NCI-H460 (cell line): ENCODE measurements at regions not wholly inside any gene's neighbourhood (a gene's known extent, or its start where the extent isn't known, plus 50 kb on each side); places are given as distances from the start of the nearest gene placed in this dataset.

Experiments used
- DNase-seq: peaks from one replicate; pipeline ENCODE4 v3.0.0-alpha.2; 2016; ENCODE audit warnings: low read depth; ENCODE audit errors: extremely low read depth

DNA sequence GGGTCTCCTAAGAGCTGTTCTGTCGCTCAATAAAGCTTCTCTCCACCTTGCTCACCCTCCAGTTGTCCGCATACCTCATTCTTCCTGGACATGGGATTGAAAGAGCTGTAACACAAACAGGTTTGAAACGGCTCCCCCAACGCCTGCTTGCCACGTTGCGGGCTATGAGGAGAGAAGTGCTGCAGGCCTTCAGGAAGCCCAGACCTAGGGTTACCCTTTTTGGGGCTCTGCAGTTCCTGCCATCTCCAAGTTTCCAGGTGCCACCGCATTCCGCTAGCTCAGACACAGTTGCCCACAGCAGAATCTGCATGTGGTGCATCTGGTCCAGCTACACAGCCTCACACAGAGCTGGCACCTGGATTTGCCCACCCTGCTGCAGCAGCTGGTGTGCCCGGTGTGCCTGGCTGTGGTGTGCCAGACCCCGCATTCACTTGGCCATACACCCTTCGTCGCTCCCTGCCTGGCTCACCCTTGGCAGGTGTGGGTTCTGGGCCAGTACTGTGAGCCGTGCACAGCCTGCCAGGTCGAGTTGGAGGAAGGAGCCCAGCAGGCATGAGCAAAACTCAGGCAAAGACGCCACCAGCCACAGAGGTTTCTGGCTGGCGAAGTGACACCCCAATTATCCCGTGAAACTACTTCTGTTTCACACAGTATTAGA lies 253.2 kb upstream of the SEMA3A start:
- no peak for DNase-seq

DNA sequence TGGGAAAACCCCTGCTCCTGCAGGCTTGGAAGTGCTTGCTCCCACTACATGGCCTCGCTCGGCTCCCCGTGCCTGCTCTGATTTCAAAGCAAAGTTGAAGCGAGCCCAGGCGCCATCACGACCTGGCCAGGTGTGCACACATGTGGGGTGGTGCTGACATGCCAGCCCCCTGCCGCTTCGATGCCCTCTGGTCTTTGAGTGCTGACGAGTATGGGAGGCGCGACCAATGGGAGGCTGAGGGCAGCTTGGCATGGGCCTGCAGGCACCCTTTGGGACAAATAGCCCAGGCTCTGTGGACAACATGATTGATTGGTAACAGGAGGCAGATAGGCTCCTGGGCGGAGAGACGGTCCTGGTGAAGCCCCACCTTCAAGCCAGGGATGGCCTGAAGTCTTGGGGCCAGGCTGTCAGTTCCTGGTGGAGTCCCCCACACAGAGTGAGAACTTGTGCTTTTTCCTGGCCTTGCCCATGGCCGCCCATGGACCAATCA lies 252.4 kb upstream of the SEMA3A start:
- DNase-seq = no peak

DNA sequence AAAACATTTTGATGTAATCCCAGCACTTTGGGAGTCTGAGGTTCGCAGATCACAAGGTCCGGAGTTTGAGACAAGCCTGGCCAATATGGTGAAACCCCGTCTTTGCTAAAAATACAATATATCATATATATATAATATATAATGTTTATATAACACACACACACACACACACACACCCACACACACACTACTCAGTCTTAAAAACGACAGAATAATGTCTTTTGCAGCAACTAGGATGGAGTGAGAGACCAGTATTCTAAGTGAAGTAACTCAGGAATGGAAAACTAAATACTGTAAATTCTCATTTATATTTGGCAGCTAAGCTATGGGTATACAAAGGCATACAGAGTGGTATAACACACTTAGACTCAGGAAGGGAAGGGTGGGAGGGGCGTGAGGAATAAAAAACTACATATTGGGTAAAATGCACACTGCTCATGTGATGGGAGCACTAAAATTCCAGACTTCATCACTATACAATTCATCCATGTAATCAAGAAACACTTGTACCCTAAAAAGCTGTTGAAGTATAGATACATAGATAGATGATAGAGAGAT lies 231.2 kb upstream of the SEMA3A start:
- DNase-seq = no peak

DNA sequence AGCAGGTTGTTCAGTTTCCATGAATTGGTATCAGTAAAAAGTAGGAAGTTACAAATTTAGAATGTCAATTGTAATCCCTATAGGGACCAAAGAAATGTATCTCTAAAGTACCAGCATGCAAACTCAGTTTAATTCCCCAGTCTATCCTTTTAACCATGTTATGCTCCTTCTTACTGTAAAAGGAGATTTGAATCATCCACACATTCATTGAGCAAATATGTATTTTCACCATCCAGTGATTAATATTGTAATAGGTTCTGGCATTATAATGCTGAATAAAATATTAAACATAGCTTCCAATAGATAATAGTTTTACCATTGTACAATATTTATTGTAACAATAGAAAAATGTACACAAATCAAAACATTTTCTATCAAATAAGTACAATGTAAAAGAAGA lies 228.2 kb upstream of the SEMA3A start:
- DNase-seq = no peak

DNA sequence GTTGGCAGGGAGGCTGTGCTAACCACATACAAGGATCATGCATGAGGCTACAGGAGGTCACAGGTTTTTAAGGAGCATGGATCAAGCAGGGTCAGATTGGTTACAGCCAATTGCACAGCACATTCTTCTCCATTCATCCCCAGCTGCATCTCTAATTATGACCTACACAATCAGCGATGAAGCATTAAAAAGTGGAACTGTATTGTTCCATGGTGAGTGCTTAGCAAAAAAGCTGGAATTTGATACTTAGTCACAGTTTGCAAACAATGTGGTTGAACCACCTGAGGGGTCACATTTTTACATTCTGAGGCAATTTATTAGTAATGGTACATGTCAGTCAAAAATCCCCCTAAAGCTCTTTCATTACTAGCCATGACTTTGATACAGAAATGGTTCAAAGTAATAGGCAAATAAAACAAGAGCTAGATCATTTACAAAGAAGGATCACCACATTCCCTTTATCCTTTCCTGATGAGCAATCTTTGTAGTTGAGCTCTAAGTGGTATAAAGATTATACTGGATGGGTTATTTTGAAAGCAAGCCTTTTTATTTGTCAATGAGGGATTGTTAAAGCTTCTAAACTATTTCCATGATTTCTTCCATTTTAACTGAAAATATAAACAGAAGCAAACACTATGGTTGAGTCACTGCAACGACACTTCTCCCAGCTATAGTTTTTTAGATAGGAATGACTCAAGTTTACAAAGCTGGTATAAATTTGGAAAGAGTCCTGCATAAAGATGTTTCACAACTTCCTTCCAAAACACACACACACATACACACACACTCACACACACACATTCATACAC lies 217.8 kb upstream of the SEMA3A start:
- peak; percentile 41 for DNase-seq

DNA sequence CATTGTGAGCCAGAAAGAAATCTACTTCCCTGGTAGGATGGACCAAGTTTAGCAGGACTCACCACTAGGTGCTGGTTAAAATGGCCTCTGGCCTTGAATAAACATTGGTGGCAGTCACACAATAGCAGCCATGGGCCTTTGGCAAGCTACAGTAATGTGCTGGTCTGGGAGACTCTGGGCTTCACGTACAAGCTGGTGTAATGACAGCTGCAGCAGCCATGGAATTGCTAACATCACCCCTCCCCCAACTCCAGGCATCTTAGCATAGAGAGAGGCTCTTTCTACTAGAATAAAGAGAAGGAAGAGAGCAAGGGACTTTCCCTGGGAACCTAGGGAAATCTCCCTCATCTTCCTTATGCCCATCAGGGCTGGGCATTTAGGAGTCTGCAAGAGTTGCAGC lies 205.1 kb upstream of the SEMA3A start:
- DNase-seq = no peak

DNA sequence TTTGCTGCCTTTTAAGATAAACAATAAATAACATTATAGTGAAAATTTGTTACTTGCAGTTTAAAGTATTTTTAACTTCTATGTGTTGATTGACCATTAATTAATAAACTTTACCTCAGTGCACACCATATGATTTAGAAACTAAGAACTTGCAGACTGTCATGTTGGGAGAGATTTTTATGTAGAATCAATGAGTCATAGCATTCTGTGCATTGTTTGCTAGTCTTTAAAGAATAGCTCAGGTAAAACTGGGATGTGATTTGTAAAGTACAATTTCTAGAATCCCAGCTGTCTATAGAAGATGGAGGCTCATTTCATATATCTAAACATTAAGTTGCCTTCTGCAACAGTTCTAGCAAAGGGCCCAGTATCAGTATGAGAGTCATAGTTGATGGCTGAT lies 199.6 kb upstream of the SEMA3A start:
- no peak for DNase-seq

DNA sequence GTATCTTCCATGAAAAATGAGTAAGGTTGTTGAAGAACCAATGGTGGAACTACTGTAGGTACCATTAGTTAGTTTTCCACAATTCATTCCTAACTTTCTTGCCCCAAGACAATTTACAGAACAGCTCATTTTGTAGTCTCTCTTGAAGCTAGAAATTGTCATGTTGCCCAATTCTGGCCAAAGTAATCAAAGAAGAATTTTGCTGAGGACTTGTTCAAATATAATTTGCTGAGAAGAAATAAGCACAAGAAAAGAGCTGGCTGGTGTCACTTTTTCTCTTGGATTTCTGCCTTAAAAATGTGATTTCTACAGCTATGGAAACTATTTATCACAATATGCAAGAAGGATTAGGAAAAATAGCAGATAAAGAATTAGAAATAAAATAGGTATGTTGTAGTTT lies 199.2 kb upstream of the SEMA3A start:
- DNase-seq = no peak

DNA sequence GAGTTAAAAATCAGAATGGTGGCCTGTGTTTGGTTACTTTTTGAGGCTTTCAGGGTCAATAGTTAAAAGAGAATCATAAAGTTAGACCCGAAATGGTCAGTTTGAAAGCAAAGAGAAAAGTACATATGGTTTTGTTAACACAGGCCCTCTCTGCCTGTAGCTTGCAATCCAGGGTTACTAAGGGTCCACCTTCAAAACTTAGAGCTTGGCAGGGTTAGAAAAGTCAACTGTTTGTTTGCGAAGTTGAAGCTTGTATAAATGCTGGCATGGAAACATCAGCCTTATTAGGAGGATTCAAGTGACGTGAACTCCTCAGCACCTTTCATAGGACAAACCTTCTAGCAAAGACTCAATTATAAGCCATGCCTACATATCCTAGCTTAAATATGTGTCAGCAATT lies 196.3 kb upstream of the SEMA3A start:
- no peak for DNase-seq

DNA sequence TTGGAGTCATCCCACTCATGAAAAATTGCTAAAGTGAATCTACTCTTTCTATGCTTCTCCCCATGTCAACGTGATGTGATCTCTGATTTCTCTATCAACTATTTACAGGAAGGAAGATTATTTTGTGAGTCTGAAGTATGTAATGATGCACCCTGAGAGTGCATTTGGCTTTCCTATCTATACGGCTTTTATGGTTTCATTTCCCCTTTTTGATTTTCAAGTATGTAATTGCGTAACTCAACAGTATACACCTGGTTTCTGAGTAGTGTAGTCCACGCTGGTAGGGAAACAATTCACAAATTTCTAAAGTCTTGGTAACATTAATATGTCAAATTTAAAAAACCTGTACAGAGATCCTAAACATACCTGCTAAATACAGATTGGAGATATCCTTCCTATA lies 194.7 kb upstream of the SEMA3A start:
- no peak for DNase-seq

DNA sequence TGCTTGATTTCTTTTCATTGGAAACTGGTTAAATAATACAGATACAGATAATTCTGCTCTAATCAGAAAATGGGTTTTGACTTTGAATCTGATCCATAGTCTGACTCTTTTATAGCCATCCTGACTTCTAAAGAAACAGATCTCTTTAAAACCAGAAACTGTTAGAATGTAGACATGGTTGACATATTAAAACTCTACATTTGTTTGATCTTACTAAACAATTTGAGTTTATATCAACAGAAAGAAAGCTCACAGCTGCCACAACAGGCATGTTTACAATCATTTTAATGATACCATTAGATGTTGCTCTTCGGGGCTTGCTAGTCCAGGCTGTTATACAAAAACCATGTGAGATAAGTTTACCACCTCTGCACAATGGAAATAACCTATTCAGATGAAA lies 193.0 kb upstream of the SEMA3A start:
- no peak for DNase-seq

DNA sequence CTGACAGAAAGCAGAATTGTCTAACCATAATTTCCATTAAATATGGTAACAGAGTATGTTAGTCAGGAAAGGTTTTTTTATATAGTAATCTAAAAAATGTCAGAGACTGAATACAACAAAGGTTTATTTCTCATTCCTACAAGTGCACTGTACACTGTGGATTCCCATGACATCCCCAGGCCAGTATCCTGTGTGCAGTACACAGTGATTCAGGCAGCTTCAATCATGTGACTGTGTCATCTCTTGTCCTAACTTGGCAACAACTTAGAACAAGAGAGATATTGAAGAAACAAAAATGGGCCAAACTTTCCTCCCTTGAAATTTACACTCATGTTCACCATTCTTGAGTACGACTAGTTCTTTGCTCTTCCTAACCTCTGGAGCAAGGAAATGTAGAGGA lies 189.8 kb upstream of the SEMA3A start:
- no peak for DNase-seq

DNA sequence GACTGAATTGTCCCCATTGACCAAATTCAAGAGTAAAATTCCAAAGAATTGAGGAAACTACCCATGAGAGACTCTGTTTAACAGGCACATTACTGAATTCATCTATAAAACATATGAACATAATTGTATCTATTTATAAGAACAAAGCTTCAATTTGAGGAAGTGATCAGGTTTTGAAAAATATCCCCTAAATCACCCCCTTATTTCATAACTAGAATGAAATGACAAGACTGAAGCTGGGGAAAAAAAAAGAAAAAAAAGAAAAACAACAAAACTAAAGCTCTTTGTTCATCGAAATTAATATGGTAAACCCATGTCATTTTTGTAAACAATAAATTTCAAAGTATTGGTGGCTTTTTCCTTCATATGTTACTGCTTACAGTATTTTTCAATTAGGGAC lies 184.9 kb upstream of the SEMA3A start:
- no peak for DNase-seq

DNA sequence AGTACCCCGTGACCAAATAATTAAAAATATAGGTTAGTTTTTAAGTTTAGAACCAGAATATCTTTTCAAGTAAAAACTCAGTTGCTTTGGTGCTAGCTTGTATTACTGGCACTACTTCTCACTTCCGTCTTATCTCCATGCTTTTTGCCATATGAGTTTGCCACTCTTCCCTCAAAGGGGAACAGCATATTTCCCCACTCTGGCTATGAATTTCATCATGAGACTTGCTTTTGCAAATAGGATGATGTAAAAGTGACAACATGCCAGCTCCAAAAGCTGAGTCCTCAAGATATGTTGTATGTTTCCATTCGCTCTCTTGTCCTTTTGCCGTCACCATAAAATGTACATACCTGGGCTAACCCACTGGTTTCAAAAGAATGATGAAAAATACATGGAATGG lies 178.1 kb upstream of the SEMA3A start:
- DNase-seq = peak; percentile 65

DNA sequence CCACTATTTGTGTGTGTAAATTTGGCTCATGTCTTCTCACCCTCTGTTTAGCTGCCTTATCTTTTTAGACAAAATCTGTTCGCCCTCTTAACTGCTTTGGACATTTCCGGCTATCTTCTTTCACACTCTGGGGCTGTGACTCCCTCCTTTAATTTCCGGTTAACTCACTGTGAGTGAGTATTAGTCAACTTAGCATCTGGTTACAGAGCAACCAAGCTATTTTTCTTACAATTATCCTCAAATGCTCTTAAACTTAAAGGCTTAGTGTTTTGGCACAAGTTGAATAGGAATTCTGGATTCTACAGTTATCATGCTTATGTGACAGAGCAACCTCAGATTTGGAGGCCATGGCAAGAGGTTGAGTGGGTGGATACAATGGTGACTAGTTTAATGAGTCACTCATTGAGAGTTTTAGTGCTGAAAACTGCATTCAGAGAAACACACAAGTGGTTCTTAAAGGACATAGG lies 177.6 kb upstream of the SEMA3A start:
- peak; percentile 88 for DNase-seq

DNA sequence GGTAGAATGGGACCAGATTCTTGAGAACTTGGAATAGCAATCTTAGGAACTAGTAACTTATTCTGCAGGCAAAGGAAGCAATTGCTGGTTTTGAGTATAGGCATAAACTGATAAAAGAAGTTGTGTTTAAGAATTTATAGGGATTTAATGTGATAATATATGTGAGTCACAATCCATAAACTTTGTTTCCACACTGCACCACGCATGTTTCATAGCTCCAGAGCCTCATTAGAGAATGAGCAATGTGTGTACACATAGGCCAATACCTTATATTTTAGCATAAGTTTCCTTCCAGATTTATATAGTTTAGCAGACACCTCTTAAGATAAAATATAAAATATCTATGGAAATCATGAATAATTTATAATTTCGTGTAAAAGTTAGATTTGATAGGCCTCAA lies 175.5 kb upstream of the SEMA3A start:
- DNase-seq = no peak

DNA sequence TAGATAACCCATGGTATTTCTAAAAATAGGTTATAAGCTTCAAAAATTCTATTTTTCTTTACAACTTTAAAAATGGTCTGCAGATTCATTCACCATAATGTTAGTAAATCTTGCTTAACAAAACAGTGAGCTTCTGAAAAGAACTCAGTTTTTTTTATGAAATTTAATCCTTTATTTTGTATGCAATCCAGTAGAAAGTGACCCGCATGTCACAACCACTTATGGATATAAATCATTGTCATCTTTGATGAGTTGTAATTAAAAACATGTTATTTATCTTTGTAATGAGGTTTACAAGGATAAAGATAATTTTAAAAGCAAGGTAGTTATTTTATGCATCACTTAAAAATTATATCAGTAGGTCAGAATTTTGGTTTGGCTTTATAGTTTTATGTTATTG lies 173.5 kb upstream of the SEMA3A start:
- DNase-seq = no peak

DNA sequence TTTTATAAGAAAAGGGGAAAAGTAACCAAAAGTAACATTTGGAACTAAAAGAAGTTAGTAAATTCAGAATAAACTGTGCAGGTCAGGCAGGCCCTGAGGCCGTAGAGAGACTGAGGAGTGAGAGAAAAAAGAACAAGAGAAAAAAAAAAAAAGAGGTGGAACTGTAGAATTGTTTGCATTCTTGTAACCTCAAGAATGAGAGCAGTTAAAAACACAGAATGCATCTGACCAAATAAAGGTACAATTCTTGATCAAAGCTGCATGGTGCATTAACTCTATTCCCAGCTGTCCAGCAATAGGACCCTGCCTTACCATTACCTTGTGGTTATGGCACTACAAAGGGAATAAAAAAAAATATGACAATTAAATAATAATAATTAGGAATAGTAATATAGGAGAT lies 170.1 kb upstream of the SEMA3A start:
- no peak for DNase-seq

DNA sequence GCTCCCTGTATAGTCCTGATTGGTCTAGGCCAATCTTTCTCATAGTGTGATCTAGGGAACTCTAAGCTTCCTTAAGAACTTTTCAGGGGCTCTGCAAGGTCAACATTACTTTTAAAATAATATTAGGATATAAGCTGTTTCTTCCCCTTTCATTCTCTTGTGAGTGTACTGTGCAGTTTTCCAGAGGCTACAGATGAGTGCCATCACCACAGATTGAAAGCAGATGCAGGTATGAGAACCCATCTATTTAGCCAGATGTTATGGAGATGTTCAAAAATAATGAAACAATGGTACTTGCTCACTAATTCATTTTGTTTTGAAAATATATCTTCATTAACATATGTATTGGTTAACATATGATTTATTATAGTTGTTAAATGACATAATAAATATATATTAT lies 169.2 kb upstream of the SEMA3A start:
- DNase-seq = no peak

DNA sequence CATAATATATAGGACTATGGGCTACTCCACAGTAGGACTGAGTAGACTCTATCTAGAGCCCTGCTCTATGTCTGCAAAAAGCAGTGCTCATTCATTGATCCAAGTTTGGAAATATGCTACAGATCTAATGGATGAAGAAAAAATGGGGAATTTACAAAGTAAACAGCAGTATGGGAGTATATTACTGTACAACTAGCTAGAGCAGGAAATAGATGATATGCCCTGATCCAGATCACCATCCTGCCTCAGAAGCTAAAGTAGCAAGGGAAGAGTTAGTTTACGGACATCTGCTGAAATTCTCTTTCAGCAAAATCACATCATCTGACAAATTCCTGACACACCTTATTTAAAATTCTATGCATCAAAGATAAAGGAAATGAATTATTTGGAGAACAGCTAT lies 168.2 kb upstream of the SEMA3A start:
- DNase-seq = no peak

DNA sequence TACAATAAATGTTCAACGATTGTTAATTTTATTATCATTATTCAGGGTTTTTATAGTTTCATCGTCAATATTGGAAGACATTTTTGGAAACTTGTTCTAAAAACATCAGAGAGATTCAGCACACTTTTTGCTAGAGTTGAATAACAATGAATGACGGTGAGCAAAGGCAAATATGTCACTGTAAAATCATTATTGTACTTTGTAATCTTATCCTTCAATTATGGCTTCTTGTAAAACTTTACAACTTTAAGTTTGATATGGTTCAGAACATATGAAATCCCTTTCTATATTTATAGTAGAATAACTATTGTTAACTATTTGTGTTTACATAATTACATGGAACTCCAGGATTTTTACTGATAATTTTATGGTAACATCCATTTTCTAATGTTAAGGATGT lies 167.8 kb upstream of the SEMA3A start:
- no peak for DNase-seq

DNA sequence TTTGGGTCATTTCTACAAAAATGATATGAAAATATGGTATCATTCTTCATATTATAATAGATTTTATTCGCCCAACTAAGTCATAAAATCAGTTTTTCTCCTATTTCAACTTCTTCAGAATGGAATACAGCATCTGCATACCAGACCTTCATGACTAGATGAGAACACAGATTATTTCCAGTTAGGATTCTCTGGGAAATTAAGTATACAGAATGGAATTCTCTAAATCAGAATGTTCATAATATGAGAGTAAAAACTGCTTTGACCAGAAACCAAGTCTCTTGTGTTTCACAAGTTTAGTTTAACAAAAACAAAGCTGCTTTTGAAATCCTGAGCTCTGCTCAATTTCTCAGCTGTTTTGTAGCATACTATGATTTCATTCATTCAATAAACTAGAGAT lies 160.3 kb upstream of the SEMA3A start:
- no peak for DNase-seq
